Naive thymus-derived CD4-positive, alpha-beta T cell (primary cell): ENCODE measurements at regions not wholly inside any gene's neighbourhood (a gene's known extent, or its start where the extent isn't known, plus 50 kb on each side); places are given as distances from the start of the nearest gene placed in this dataset.

Experiments
- ATAC-seq: fragments of 150-1000 bp; cut with Tn5 transposase; 2 replicates; pipeline ENCODE4 v1.10.0; 2021; ENCODE audit warnings: mild to moderate bottlenecking, moderate library complexity
- CTCF ChIA-PET: fragments of 350-600 bp; sonication (Branson Sonifier 250); formaldehyde crosslinking; loops from one replicate; lab custom pipeline; 2021; ENCODE audit warnings: antibody characterized with exemption; lab: Charles Lee
- POLR2A ChIA-PET: fragments of 350-600 bp; sonication (Branson Sonifier 250); formaldehyde crosslinking; loops from one replicate; lab custom pipeline; 2021; ENCODE audit warnings: antibody characterized with exemption, inconsistent platforms; lab: Charles Lee
- DNase-seq, 9 donors: peaks; one replicate each; pipeline versions ENCODE4 v3.0.0 to v3.0.0-alpha.2; 2020 to 2022; ENCODE audit warnings: mixed read lengths in 1 of 9
- H3K27ac ChIP-seq: one replicate; pipeline ENCODE4 v1.7.0; 2013; ENCODE audit warnings: mild to moderate bottlenecking, low read depth, low read length, moderate library complexity
- H3K27me3 ChIP-seq, 2 donors: one replicate each; pipeline ENCODE4 v1.7.0; 2013; ENCODE audit warnings: low read length in 2 of 2, mild to moderate bottlenecking in 2 of 2, moderate library complexity in 2 of 2; ENCODE audit not compliant: control insufficient read depth in 2 of 2, insufficient read depth in 2 of 2
- H3K36me3 ChIP-seq, 3 experiments: 1 replicate in 2 of 3; 2 replicates in 1 of 3; pipeline ENCODE4 v1.7.0; 2013; ENCODE audit warnings: low read length in 3 of 3, mild to moderate bottlenecking in 3 of 3, moderate library complexity in 1 of 3; ENCODE audit not compliant: insufficient read depth in 3 of 3, control insufficient read depth in 2 of 3
- H3K4me1 ChIP-seq, 2 donors: one replicate each; pipeline ENCODE4 v1.7.0; 2013; ENCODE audit warnings: low read length in 2 of 2, mild to moderate bottlenecking in 2 of 2, moderate library complexity in 1 of 2; ENCODE audit not compliant: control insufficient read depth in 2 of 2, insufficient read depth in 2 of 2
- H3K4me3 ChIP-seq: 2 replicates; pipeline ENCODE4 v1.7.0; 2013; ENCODE audit warnings: mild to moderate bottlenecking, low read length
- H3K9me3 ChIP-seq, 3 experiments: 1 replicate in 2 of 3; 2 replicates in 1 of 3; pipeline ENCODE4 v1.7.0; 2013; ENCODE audit warnings: low read length in 3 of 3; ENCODE audit not compliant: control insufficient read depth in 2 of 3
- H3K27ac Mint-ChIP-seq, 9 donors: one replicate each; pipeline ENCODE4 v1.8.0; 2020 to 2022; ENCODE audit warnings: mixed read lengths in 9 of 9, mild to moderate bottlenecking in 8 of 9, moderate library complexity in 5 of 9, inconsistent platforms in 2 of 9
- H3K27me3 Mint-ChIP-seq, 5 donors: one replicate each; pipeline ENCODE4 v1.8.0; 2021 to 2022; ENCODE audit warnings: mixed read lengths in 5 of 5, mild to moderate bottlenecking in 1 of 5
- H3K36me3 Mint-ChIP-seq, 5 donors: one replicate each; pipeline ENCODE4 v1.8.0; 2020 to 2022; ENCODE audit warnings: mixed read lengths in 5 of 5, mild to moderate bottlenecking in 3 of 5, inconsistent platforms in 1 of 5
- H3K4me1 Mint-ChIP-seq, 7 donors: one replicate each; pipeline ENCODE4 v1.8.0; 2020 to 2022; ENCODE audit warnings: mixed read lengths in 7 of 7, mild to moderate bottlenecking in 3 of 7, inconsistent platforms in 1 of 7
- H3K4me3 Mint-ChIP-seq, 10 donors: one replicate each; pipeline ENCODE4 v1.8.0; 2020 to 2022; ENCODE audit warnings: mild to moderate bottlenecking in 10 of 10, mixed read lengths in 10 of 10, moderate library complexity in 6 of 10, inconsistent platforms in 2 of 10
- H3K9me3 Mint-ChIP-seq, 11 donors: one replicate each; pipeline ENCODE4 v1.8.0; 2020 to 2022; ENCODE audit warnings: mixed read lengths in 11 of 11, mild to moderate bottlenecking in 4 of 11, inconsistent platforms in 1 of 11, moderate library complexity in 1 of 11
- intact Hi-C, 2 donors: fragments of 100-400 bp; cut with micrococcal nuclease; formaldehyde crosslinking; loops; one replicate each; pipeline ENCODE4 v1.15.1; 2023

DNA sequence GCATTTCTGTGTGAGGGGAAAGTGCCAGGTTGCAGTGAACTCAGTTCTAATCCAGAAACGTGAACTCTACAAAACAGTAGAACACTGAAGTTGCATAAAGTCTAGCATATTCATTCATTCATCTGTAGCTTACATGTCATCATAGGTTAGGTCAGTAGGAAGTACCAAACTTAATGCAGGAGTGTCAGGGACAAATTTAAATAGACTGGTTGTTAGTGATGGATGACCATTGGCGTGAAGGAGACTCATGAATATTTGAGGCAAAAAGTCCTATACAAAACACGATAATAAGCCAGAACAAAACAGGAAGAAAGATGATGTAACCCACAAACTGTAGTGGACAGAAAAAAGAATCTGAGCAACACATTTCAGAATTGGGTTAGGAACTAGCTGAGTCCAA, 592.8 kb upstream of the PCDH10 start:
- H3K27ac Mint-ChIP-seq = no peak overlapping the region
- no peak overlapping the region for H3K27ac ChIP-seq

DNA sequence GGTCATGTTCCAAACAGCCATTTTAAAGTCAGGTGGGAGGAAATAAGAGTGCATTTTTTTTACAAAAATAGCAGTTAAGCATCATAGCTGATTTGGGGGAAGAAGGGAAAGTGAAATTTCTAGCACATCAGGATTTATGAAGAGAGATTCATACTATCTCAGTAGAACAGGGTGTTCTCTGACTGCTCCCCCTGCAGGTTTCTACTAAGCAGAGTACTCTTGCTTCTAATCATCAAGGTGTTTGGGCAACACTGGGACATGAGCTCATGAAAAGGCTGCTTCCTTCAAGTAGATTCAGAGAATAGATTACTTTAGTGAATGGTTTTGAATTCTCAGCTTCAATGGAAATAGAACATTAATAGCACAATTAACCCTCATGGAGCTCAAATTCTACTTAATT, 591.4 kb upstream of the PCDH10 start:
- H3K4me3 ChIP-seq = no peak overlapping the region
- intact Hi-C loops = no loop called here
- peaks cover 0 to 26% (median 2%) of the 10 kb centered on the region in 11 donors for H3K9me3 Mint-ChIP-seq
- no peak overlapping the region for H3K27ac Mint-ChIP-seq
- H3K9me3 ChIP-seq = no peaks in the 10 kb centered on the region
- H3K36me3 ChIP-seq = no peaks in the 10 kb centered on the region
- H3K4me1 Mint-ChIP-seq = no peaks in the 10 kb centered on the region
- DNase-seq (no peak), ATAC-seq (no peak)
- CTCF ChIA-PET = no interaction called here
- H3K4me1 ChIP-seq = no peaks in the 10 kb centered on the region
- H3K36me3 Mint-ChIP-seq = peaks cover 0 to 4% (median 0%) of the 10 kb centered on the region in 5 donors
- no peak overlapping the region for H3K4me3 Mint-ChIP-seq
- no peaks in the 10 kb centered on the region for H3K27me3 Mint-ChIP-seq
- H3K27ac ChIP-seq = no peak overlapping the region
- H3K27me3 ChIP-seq = no peaks in the 10 kb centered on the region
- POLR2A ChIA-PET = no interaction called here

More for the DNA sequence above, 592.8 kb upstream of the PCDH10 start:
- Mint-ChIP-seq H3K4me1 (no peaks in the 10 kb centered on the region), H3K36me3 (peaks cover 0 to 4% (median 0%) of the 10 kb centered on the region in 5 donors), H3K9me3 (peaks cover 0 to 23% (median 2%) of the 10 kb centered on the region in 11 donors), H3K27me3 (no peaks in the 10 kb centered on the region), H3K4me3 (no peak overlapping the region)
- Histone ChIP-seq H3K27me3 (no peaks in the 10 kb centered on the region), H3K9me3 (no peaks in the 10 kb centered on the region), H3K36me3 (no peaks in the 10 kb centered on the region), H3K4me1 (no peaks in the 10 kb centered on the region), H3K4me3 (no peak overlapping the region)
- ATAC-seq = no peak
- intact Hi-C loops = no loop called here
- POLR2A ChIA-PET = no interaction called here
- CTCF ChIA-PET = no interaction called here
- DNase-seq = no peak

DNA sequence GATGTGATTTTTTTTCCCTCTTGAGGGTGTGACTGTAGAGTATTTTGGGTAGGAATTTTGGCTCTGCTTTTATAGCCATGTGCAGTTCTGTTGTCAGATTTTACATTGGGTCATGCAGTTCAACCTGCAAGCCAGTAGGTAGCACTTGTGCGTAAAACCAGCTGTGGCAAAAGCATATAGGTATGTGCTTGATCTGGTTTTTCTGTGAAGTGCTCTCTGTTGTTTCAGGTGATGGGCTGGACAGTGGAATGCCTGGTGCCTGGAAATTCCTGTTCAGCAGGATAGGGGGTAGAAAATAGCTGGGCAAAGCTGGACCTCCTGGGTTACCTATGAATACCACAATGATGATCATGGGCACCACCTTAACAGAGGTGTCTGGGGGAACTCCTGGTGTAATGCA, 584.2 kb upstream of the PCDH10 start:
- no peak overlapping the region for H3K4me3 Mint-ChIP-seq

DNA sequence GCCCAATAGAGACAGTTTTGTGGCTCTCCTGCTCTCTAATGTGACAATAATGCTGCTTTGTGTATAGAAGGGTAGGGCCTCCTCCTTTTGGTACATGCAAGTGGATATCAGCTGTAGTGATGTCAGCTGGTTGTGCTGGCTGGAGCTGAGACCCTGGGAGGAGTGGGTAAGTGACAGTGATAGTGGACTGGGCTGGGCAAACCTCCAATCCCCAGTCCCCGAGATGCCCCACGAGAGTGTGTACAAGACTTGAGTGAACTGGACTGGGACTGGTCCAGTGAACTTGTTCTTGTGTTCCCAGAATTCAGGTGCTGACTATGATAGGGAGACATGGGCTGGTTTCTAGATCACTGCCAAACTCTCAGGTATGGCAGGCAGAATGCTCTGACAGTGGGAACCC, 583.6 kb upstream of the PCDH10 start:
- Mint-ChIP-seq H3K4me3 (no peak overlapping the region), H3K9me3 (peaks cover 0 to 10% (median 0%) of the 10 kb centered on the region in 11 donors), H3K36me3 (no peaks in the 10 kb centered on the region), H3K27ac (no peak overlapping the region), H3K4me1 (no peaks in the 10 kb centered on the region), H3K27me3 (no peaks in the 10 kb centered on the region)
- Histone ChIP-seq H3K36me3 (no peaks in the 10 kb centered on the region), H3K27ac (no peak overlapping the region), H3K9me3 (no peaks in the 10 kb centered on the region), H3K27me3 (no peaks in the 10 kb centered on the region), H3K4me3 (no peak overlapping the region), H3K4me1 (no peaks in the 10 kb centered on the region)
- ATAC-seq (no peak), DNase-seq (no peak)
- ChIA-PET POLR2A (no interaction called here), CTCF (no interaction called here)
- intact Hi-C loops = no loop called here

More for the DNA sequence above, 584.2 kb upstream of the PCDH10 start:
- H3K4me1 Mint-ChIP-seq = no peaks in the 10 kb centered on the region
- CTCF ChIA-PET = no interaction called here
- intact Hi-C loops = no loop called here
- Histone ChIP-seq H3K9me3 (no peaks in the 10 kb centered on the region), H3K27ac (no peak overlapping the region), H3K4me3 (no peak overlapping the region), H3K36me3 (no peaks in the 10 kb centered on the region), H3K4me1 (no peaks in the 10 kb centered on the region), H3K27me3 (no peaks in the 10 kb centered on the region)
- H3K36me3 Mint-ChIP-seq = no peaks in the 10 kb centered on the region
- POLR2A ChIA-PET = no interaction called here
- ATAC-seq (no peak), DNase-seq (no peak)
- H3K27me3 Mint-ChIP-seq = no peaks in the 10 kb centered on the region
- no peak overlapping the region for H3K27ac Mint-ChIP-seq
- H3K9me3 Mint-ChIP-seq = peaks cover 0 to 10% (median 0%) of the 10 kb centered on the region in 11 donors

DNA sequence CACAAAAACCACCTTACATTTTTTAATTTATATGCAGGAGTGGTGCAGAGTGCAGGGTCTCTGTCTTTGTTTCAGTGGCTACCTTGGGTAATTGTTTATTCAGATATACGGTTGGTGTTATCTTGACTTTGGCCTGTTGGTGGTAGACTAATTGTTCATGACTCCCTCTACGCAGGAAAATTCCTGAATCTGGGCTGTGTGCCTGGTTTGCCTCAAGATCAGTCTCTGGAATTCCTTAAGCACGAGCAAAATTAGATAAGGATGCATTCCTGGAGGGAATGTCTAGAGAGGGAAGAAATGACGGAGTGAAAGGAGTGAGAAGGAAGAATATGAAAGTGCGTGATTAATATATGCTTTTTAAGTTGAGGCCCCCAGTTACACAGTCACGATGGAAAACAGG, 576.9 kb upstream of the PCDH10 start:
- POLR2A ChIA-PET = no interaction called here

DNA sequence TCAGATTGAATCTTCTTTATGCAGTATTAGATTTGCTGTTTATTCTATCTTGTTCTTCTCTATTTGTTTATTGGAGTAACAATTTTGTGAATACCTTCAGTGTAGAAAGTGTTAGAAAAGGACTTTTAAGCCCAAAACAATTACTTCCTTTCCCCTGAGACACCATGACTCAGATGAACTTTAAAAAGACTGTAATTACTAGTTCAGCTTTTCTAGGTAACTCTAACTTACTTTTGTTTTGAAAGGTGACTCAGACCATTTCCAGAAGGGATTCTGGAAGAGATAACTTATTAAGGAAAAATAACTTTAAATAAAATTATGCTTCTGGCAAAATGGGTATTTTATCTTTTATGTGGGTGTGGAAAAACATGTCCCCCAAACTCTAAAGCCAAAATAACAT, 561.5 kb upstream of the PCDH10 start:
- Histone ChIP-seq H3K27me3 (no peaks in the 10 kb centered on the region), H3K4me3 (no peak overlapping the region), H3K27ac (no peak overlapping the region), H3K9me3 (no peaks in the 10 kb centered on the region), H3K4me1 (no peaks in the 10 kb centered on the region), H3K36me3 (no peaks in the 10 kb centered on the region)
- Mint-ChIP-seq H3K27ac (no peak overlapping the region), H3K36me3 (no peaks in the 10 kb centered on the region), H3K27me3 (no peaks in the 10 kb centered on the region), H3K9me3 (peaks cover 0 to 5% (median 0%) of the 10 kb centered on the region in 11 donors), H3K4me1 (no peaks in the 10 kb centered on the region), H3K4me3 (no peak overlapping the region)
- ChIA-PET CTCF (no interaction called here), POLR2A (no interaction called here)
- ATAC-seq (no peak), DNase-seq (no peak)
- intact Hi-C loops = no loop called here

More for the DNA sequence above, 576.9 kb upstream of the PCDH10 start:
- ATAC-seq (no peak), DNase-seq (no peak)
- no peak overlapping the region for H3K4me3 ChIP-seq
- CTCF ChIA-PET = no interaction called here
- Mint-ChIP-seq H3K27me3 (no peaks in the 10 kb centered on the region), H3K4me3 (no peak overlapping the region), H3K9me3 (peaks cover 0 to 11% (median 0%) of the 10 kb centered on the region in 11 donors), H3K27ac (no peak overlapping the region), H3K4me1 (peaks cover 0 to 1% (median 0%) of the 10 kb centered on the region in 7 donors), H3K36me3 (no peaks in the 10 kb centered on the region)
- H3K9me3 ChIP-seq = no peaks in the 10 kb centered on the region
- intact Hi-C loops = no loop called here
- H3K36me3 ChIP-seq = no peaks in the 10 kb centered on the region
- H3K27ac ChIP-seq = no peak overlapping the region
- H3K4me1 ChIP-seq = no peaks in the 10 kb centered on the region
- H3K27me3 ChIP-seq = no peaks in the 10 kb centered on the region

DNA sequence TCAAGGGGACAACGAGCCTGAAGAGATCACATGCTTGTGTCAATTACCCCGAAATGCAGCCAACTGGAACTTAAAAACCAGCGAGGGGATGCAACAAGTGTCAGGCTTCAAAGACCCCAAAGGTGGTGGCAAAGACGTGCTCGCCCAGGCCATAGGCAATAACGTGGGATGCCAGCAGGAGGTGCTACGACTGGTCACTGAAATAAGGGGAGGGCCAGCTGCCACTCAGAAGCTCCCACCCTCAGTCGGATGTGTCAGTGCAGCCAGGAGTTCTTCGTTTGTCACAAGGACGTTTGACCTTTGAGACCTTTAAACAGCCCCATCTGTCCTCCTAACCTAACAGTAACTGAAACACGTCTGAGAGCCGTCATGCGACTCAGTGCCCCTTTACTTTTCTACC, 556.8 kb upstream of the PCDH10 start:
- POLR2A ChIA-PET = no interaction called here
- Histone ChIP-seq H3K4me1 (no peaks in the 10 kb centered on the region), H3K27me3 (no peaks in the 10 kb centered on the region), H3K9me3 (no peaks in the 10 kb centered on the region), H3K27ac (no peak overlapping the region), H3K4me3 (no peak overlapping the region), H3K36me3 (no peaks in the 10 kb centered on the region)
- ATAC-seq (no peak), DNase-seq (no peak)
- peaks cover 0 to 10% (median 0%) of the 10 kb centered on the region in 11 donors for H3K9me3 Mint-ChIP-seq
- H3K27me3 Mint-ChIP-seq = no peaks in the 10 kb centered on the region
- CTCF ChIA-PET = no interaction called here
- H3K27ac Mint-ChIP-seq = no peak overlapping the region
- H3K36me3 Mint-ChIP-seq = no peaks in the 10 kb centered on the region
- H3K4me3 Mint-ChIP-seq = no peak overlapping the region
- H3K4me1 Mint-ChIP-seq = no peaks in the 10 kb centered on the region
- intact Hi-C loops = no loop called here
